Pancreas (tissue), 10 donors: ENCODE measurements at regions not wholly inside any gene's neighbourhood (a gene's known extent, or its start where the extent isn't known, plus 50 kb on each side); places are given as distances from the start of the nearest gene placed in this dataset.

ENCODE experiments used
- ATAC-seq, 4 donors: fragments of 200-7000 bp; cut with Tn5 transposase; one replicate each; pipeline versions ENCODE4 v1.8.0 to v1.9.1; 2020; ENCODE audit warnings: mild to moderate bottlenecking in 4 of 4, moderate library complexity in 4 of 4
- DNase-seq, 6 donors: peaks; one replicate each; pipeline ENCODE4 v3.0.0-alpha.2; 2020
- FAIRE-seq: peaks from 2 replicates; lab custom pipeline; 2012; peaks lifted over from hg19 to GRCh38; lab: Jason Lieb, UNC
- H3K27ac ChIP-seq, 4 donors: fragments of 200-600 bp; sonication (generic); 1 replicate in 3 of 4; 2 replicates in 1 of 4; pipeline versions ENCODE4 v1.5.0 to v1.8.0; 2020
- H3K27me3 ChIP-seq, 4 donors: fragments of 200-600 bp; one replicate each; pipeline ENCODE4 v1.8.0; 2021
- H3K36me3 ChIP-seq, 3 donors: fragments of 200-600 bp; sonication (generic) in 1 of 3; one replicate each; pipeline versions ENCODE4 v1.5.0 to v1.8.0; 2020 to 2021
- H3K4me1 ChIP-seq, 3 donors: fragments of 200-600 bp; one replicate each; pipeline ENCODE4 v1.8.0; 2021
- H3K4me3 ChIP-seq, 4 donors: fragments of 200-600 bp; sonication (generic) in 2 of 4; one replicate each; pipeline versions ENCODE4 v1.5.0 to v1.8.0; 2020 to 2021
- H3K9me3 ChIP-seq, 4 donors: fragments of 200-600 bp; one replicate each; pipeline ENCODE4 v1.8.0; 2021
- CTCF ChIP-seq, 4 donors: fragments of 200-600 bp; sonication (generic) in 3 of 4; IDR thresholded peaks; one replicate each; pipeline versions ENCODE4 v1.5.0 to v1.8.0; 2021; ENCODE audit warnings: antibody characterized with exemption in 4 of 4
- WGBS, 2 donors: extraction: QIAGEN DNeasy Blood & Tissue Kit; methylation state at CpG; one replicate each; pipeline ENCODE4 v1.1.7; 2013; 5-methylcytosine and 5-hydroxymethylcytosine counted together
- intact Hi-C, 3 donors: fragments of 100-400 bp; cut with DNase I; formaldehyde crosslinking; loops; one replicate each; pipeline versions ENCODE4 v1.11.1 to v1.14.2; 2022
- donor health status: healthy with polysubstance abuse.
- donor health status: DM: no; HTN: no; CAD: no; lungs with moderate emphysema.
- donor health status: DM: no; HTN: no; CAD: no.
- donor health status: control.
- donor health status: control.
- donor health status: Bipolar disorder and iron deficiency.
- donor health status: DM: yes; HTN: yes; CAD: no.
- donor health status: DM: no; HTN: no; CAD: no.
- donor health status: DM: no; HTN: no; CAD: no.
- donor health status: DM: yes; HTN: yes; CAD: no.

- Histone ChIP-seq H3K36me3 (no peaks in the 10 kb centered on the region), H3K9me3 (no peaks in the 10 kb centered on the region), H3K27me3 (no peaks in the 10 kb centered on the region), H3K4me1 (no peaks in the 10 kb centered on the region), H3K27ac (no peak overlapping the region), H3K4me3 (no peak overlapping the region)
- 86 to 97% methylated on average over 2 of the region's 2 CpGs for WGBS, 2 donors
- no peak for DNase-seq
- FAIRE-seq = no peak
- no peak for ATAC-seq
- intact Hi-C loops = no loop called here
- no peak for TF ChIP-seq CTCF (IDR thresholded peaks at IDR 0.05)
These were observed 570.1 kb upstream of the SOX9 start for GRCh38 chr17:71550675-71551074.

GRCh38 chr17:71553381-71553780 lies 567.4 kb upstream of the SOX9 start:
- WGBS, 2 donors = 60 to 69% methylated on average over 5 of the region's 5 CpGs
- intact Hi-C loops = no loop called here
- DNase-seq = no peak
- Histone ChIP-seq H3K4me1 (no peaks in the 10 kb centered on the region), H3K9me3 (no peaks in the 10 kb centered on the region), H3K27me3 (no peaks in the 10 kb centered on the region), H3K4me3 (no peak overlapping the region), H3K36me3 (no peaks in the 10 kb centered on the region), H3K27ac (no peak overlapping the region)
- ATAC-seq = no peak
- TF ChIP-seq CTCF (IDR thresholded peaks at IDR 0.05) = no peak
- FAIRE-seq = no peak

- no peak overlapping the region for H3K4me3 ChIP-seq
- no peaks in the 10 kb centered on the region for H3K9me3 ChIP-seq
- TF ChIP-seq CTCF (IDR thresholded peaks at IDR 0.05) = no peak
- no peak for DNase-seq
- no peaks in the 10 kb centered on the region for H3K4me1 ChIP-seq
- no peaks in the 10 kb centered on the region for H3K27me3 ChIP-seq
- ATAC-seq = no peak
- intact Hi-C loops = no loop called here
- WGBS, 2 donors = 80% methylated on average over 6 of the region's 6 CpGs
- H3K27ac ChIP-seq = no peak overlapping the region
- FAIRE-seq = no peak
- H3K36me3 ChIP-seq = no peaks in the 10 kb centered on the region
These were observed 561.9 kb upstream of the SOX9 start for GRCh38 chr17:71558901-71559300.

GRCh38 chr17:71572343-71572742 lies 548.5 kb upstream of the SOX9 start:
- ATAC-seq = no peak
- no peak for DNase-seq
- no peak overlapping the region for H3K27ac ChIP-seq
- no peak overlapping the region for H3K4me3 ChIP-seq
- no peak for FAIRE-seq
- no peak for TF ChIP-seq CTCF (IDR thresholded peaks at IDR 0.05)
- no peaks in the 10 kb centered on the region for H3K27me3 ChIP-seq
- intact Hi-C loops = no loop called here
- WGBS, 2 donors = 65 to 68% methylated on average over 2 of the region's 2 CpGs
- H3K36me3 ChIP-seq = no peaks in the 10 kb centered on the region
- no peaks in the 10 kb centered on the region for H3K4me1 ChIP-seq
- H3K9me3 ChIP-seq = no peaks in the 10 kb centered on the region

- Histone ChIP-seq H3K4me3 (no peak overlapping the region), H3K27ac (no peak overlapping the region), H3K27me3 (no peaks in the 10 kb centered on the region), H3K4me1 (no peaks in the 10 kb centered on the region), H3K36me3 (no peaks in the 10 kb centered on the region), H3K9me3 (no peaks in the 10 kb centered on the region)
- no peak for TF ChIP-seq CTCF (IDR thresholded peaks at IDR 0.05)
- DNase-seq (no peak), FAIRE-seq (no peak), ATAC-seq (no peak)
- intact Hi-C loops = no loop called here
- WGBS, 2 donors = 95 to 100% methylated on average over 1 of the region's 1 CpG
These were observed 542.4 kb upstream of the SOX9 start for GRCh38 chr17:71578446-71578845.
